Spleen (tissue), 11 donors: ENCODE measurements at regions not wholly inside any gene's neighbourhood (a gene's known extent, or its start where the extent isn't known, plus 50 kb on each side); places are given as distances from the start of the nearest gene placed in this dataset.

ENCODE experiments used
- DNase-seq: peaks from one replicate; pipeline ENCODE4 v3.0.0-alpha.2; 2020
- H3K27ac ChIP-seq, 8 donors: fragments of 200-600 bp; sonication (generic) in 7 of 8; 1 replicate in 4 of 8; 2 replicates in 4 of 8; pipeline versions ENCODE4 v1.5.0 to v1.8.0; 2016 to 2021; ENCODE audit warnings: inconsistent platforms in 4 of 8, mild to moderate bottlenecking in 4 of 8, moderate library complexity in 1 of 8
- H3K27me3 ChIP-seq, 7 donors: fragments of 200-600 bp; sonication (generic) in 6 of 7; replicated peaks in 1 of 7; 1 replicate in 4 of 7; 2 replicates in 3 of 7; pipeline versions ENCODE4 v1.5.0 to v1.8.0; 2016 to 2021; ENCODE audit warnings: inconsistent platforms in 3 of 7, mild to moderate bottlenecking in 1 of 7
- H3K36me3 ChIP-seq, 6 donors: fragments of 200-600 bp; sonication (generic) in 5 of 6; 1 replicate in 4 of 6; 2 replicates in 2 of 6; pipeline versions ENCODE4 v1.5.0 to v1.8.0; 2016 to 2021; ENCODE audit warnings: inconsistent platforms in 2 of 6
- H3K4me1 ChIP-seq, 6 donors: fragments of 200-600 bp; sonication (generic) in 5 of 6; 1 replicate in 3 of 6; 2 replicates in 3 of 6; pipeline versions ENCODE4 v1.5.0 to v1.8.0; 2016 to 2021; ENCODE audit warnings: inconsistent platforms in 3 of 6
- H3K4me3 ChIP-seq, 8 donors: fragments of 200-600 bp; sonication (generic) in 7 of 8; 1 replicate in 4 of 8; 2 replicates in 4 of 8; pipeline versions ENCODE4 v1.5.0 to v1.8.0; 2016 to 2021; ENCODE audit warnings: inconsistent platforms in 4 of 8, mild to moderate bottlenecking in 4 of 8, moderate library complexity in 2 of 8
- H3K9me3 ChIP-seq, 8 donors: fragments of 200-600 bp; sonication (generic) in 7 of 8; 1 replicate in 4 of 8; 2 replicates in 4 of 8; pipeline versions ENCODE4 v1.5.0 to v1.8.0; 2016 to 2021; ENCODE audit warnings: inconsistent platforms in 4 of 8
- POLR2A ChIP-seq, 3 donors: fragments of 450-650 bp; IDR thresholded peaks; one replicate each; pipeline ENCODE4 v1.5.1; 2017; ENCODE audit warnings: antibody characterized with exemption in 3 of 3, mild to moderate bottlenecking in 1 of 3
- POLR2AphosphoS5 ChIP-seq, 3 donors: sonication (generic); formaldehyde crosslinking; IDR thresholded peaks; one replicate each; pipeline ENCODE4 v1.5.1; 2017; ENCODE audit warnings: antibody characterized with exemption in 3 of 3
- WGBS, 5 donors: extraction: QIAGEN DNeasy Blood & Tissue Kit in 3 of 5; methylation state at CpG; one replicate each; pipeline versions ENCODE4 v1.1.5 to v1.1.7; 2013 to 2018; 5-methylcytosine and 5-hydroxymethylcytosine counted together
- intact Hi-C: fragments of 100-400 bp; cut with DNase I; formaldehyde crosslinking; loops from one replicate; pipeline ENCODE4 v1.15.0; 2023; ENCODE audit warnings: low total_unique reads
- TF ChIP-seq, protein P1 (sequence below), 11 experiments: fragments of 200-600 bp in 7 of 11; fragments of 450-650 bp in 4 of 11; sonication (generic) in 4 of 11; IDR thresholded peaks in 8 of 11; conservative IDR thresholded peaks in 3 of 11; 1 replicate in 7 of 11; 2 replicates in 4 of 11; pipeline versions ENCODE4 v1.4.0 to v1.8.0; 2016 to 2021; ENCODE audit warnings: antibody characterized with exemption in 11 of 11, inconsistent platforms in 4 of 11, mild to moderate bottlenecking in 1 of 11
- donor health status: healthy with polysubstance abuse.
- donor health status: DM: no; HTN: no; CAD: no; lungs with moderate emphysema.
- donor health status: DM: no; HTN: no; CAD: no.
- donor health status: Bipolar disorder and iron deficiency.
- donor health status: healthy.
- donor health status: DM: no; HTN: no; CAD: no.
- donor health status: DM: yes; HTN: yes; CAD: no.

DNA sequence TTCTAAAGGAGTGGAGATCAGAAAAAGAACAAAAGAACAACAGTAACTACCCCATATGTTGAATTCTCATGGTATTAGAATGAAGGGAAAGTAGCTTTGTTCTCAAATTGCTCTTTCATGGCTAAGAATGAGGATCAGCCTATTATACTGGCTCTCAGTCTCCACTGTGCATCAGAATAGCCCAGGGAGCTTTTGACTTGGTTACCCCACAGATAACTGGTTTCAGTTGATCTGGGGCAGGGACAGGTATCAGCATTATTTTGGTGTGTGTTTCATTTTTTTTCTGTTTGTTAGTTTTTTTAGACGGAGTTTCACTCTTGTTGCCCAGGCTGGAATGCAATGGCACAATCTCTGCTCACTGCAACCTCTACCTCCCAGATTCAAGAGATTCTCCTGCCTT is 311.7 kb upstream of the TLE3 start:
- TF ChIP-seq POLR2AphosphoS5 (IDR thresholded peaks at IDR 0.05): no peak
- no peak for TF ChIP-seq POLR2A (IDR thresholded peaks at IDR 0.05)
- TF ChIP-seq, protein P1, sequence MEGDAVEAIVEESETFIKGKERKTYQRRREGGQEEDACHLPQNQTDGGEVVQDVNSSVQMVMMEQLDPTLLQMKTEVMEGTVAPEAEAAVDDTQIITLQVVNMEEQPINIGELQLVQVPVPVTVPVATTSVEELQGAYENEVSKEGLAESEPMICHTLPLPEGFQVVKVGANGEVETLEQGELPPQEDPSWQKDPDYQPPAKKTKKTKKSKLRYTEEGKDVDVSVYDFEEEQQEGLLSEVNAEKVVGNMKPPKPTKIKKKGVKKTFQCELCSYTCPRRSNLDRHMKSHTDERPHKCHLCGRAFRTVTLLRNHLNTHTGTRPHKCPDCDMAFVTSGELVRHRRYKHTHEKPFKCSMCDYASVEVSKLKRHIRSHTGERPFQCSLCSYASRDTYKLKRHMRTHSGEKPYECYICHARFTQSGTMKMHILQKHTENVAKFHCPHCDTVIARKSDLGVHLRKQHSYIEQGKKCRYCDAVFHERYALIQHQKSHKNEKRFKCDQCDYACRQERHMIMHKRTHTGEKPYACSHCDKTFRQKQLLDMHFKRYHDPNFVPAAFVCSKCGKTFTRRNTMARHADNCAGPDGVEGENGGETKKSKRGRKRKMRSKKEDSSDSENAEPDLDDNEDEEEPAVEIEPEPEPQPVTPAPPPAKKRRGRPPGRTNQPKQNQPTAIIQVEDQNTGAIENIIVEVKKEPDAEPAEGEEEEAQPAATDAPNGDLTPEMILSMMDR (IDR thresholded peaks at IDR 0.05 in 8 of 11, conservative IDR thresholded peaks at IDR 0.05 in 3 of 11): no peak
- 90 to 97% (median 94%) methylated on average over 1 of the region's 1 CpG for WGBS, 5 donors
- H3K27ac ChIP-seq: no peak overlapping the region

DNA sequence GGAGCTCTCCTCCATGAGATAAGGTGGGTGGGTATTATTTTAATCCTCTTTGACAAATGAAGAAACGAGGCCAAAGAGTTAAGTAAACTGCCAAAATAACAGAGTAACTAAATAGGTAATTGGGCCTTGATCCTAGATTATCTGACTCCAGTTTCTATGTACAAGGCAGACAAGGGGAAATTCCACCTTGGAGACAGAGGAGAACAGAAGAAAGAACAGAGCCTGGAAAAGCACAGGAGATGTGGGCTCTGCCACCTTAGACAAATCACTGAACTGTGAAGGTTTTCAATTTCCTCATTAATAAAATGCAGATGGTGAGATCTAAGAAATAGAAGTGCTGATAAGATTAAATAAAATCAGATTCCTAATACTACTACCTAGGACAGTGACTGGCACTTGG is 310.2 kb upstream of the TLE3 start:
- intact Hi-C loops: no loop called here
- H3K27me3 ChIP-seq: peaks cover 0 to 17% (median 0%) of the 10 kb centered on the region in 7 donors
- TF ChIP-seq POLR2A (IDR thresholded peaks at IDR 0.05) (no peak), POLR2AphosphoS5 (IDR thresholded peaks at IDR 0.05) (no peak)
- TF ChIP-seq, protein P1 (IDR thresholded peaks at IDR 0.05 in 8 of 11, conservative IDR thresholded peaks at IDR 0.05 in 3 of 11): no peak
- H3K36me3 ChIP-seq: no peaks in the 10 kb centered on the region
- H3K4me1 ChIP-seq: no peaks in the 10 kb centered on the region
- H3K4me3 ChIP-seq: no peak overlapping the region
- H3K27ac ChIP-seq: no peak overlapping the region
- 65 to 93% (median 76%) methylated on average over 1 of the region's 1 CpG for WGBS, 5 donors
- peaks cover 0 to 10% (median 2%) of the 10 kb centered on the region in 8 donors for H3K9me3 ChIP-seq
- DNase-seq: no peak

More for the DNA sequence above, 311.7 kb upstream of the TLE3 start:
- Histone ChIP-seq H3K36me3 (no peaks in the 10 kb centered on the region), H3K9me3 (peaks cover 0 to 10% (median 2%) of the 10 kb centered on the region in 8 donors), H3K4me3 (no peak overlapping the region), H3K4me1 (no peaks in the 10 kb centered on the region), H3K27me3 (peaks cover 0 to 3% (median 0%) of the 10 kb centered on the region in 7 donors)
- DNase-seq: no peak
- intact Hi-C loops: no loop called here

DNA sequence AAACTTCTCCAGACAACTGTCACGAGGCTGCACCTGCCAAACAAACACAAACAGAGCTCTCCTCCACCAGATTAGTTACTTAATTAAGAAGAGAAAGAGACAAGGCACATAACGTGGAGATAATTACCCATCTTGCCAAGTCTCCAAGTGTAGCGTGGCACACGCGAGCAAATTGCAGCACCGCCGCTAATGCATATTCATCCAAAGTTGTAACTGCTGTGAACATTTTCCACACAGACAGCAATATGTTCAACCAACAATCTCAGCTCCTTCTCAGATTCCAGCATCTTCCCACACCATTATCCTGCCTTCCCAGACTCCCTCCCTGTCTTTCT is 309.6 kb upstream of the TLE3 start:
- Histone ChIP-seq H3K27me3 (peaks cover 0 to 18% (median 0%) of the 10 kb centered on the region in 7 donors), H3K4me1 (no peaks in the 10 kb centered on the region), H3K4me3 (no peak overlapping the region), H3K27ac (no peak overlapping the region), H3K36me3 (no peaks in the 10 kb centered on the region), H3K9me3 (peaks cover 0 to 10% (median 2%) of the 10 kb centered on the region in 8 donors)
- intact Hi-C loops: no loop called here
- no peak for DNase-seq
- WGBS, 5 donors: 83 to 91% (median 85%) methylated on average over 7 of the region's 7 CpGs
- TF ChIP-seq, protein P1 (IDR thresholded peaks at IDR 0.05 in 8 of 11, conservative IDR thresholded peaks at IDR 0.05 in 3 of 11): no peak
- TF ChIP-seq POLR2AphosphoS5 (IDR thresholded peaks at IDR 0.05) (no peak), POLR2A (IDR thresholded peaks at IDR 0.05) (no peak)

DNA sequence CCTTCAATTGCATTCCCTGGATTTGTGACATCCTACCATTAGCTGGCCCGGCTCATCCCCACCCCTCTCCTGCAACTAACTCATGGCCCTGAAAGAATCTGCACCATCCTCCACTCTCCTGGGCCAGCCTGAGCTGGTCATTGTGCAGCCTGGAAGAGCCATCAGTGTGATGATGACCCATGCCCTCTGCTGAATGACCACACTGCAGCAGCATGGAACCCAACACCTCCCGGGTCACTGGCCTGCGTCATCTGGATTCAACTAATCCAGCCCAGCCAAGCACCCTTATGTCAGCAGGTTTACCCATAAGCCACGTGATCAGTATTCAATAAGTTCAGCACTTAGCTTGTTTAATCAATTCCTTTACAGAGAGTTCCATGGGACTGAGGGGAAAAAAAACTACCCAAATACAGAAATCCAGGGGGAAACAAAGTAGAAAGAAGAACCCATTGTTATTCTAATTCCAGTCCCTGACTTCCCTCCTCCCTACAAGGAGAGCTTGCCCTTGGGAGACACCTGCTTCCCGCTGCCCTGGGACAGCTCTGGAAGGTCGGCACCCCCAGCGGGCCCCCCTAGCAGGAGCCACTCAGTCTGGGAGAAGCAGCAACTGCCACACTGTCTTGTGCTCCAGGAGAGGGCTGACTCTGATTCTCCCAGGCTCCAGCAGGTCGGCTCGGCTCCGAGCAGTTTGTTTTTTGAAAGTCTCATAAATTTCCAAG is 309.1 kb upstream of the TLE3 start:
- TF ChIP-seq POLR2AphosphoS5 (IDR thresholded peaks at IDR 0.05): no peak
- no peak for TF ChIP-seq POLR2A (IDR thresholded peaks at IDR 0.05)
- WGBS, 5 donors: 74 to 84% (median 79%) methylated on average over 5 to 10 of the region's 10 CpGs

More for the DNA sequence above, 309.1 kb upstream of the TLE3 start:
- H3K36me3 ChIP-seq: no peaks in the 10 kb centered on the region
- no peak overlapping the region for H3K4me3 ChIP-seq
- peaks cover 0 to 10% (median 2%) of the 10 kb centered on the region in 8 donors for H3K9me3 ChIP-seq
- DNase-seq: no peak
- no peak overlapping the region for H3K27ac ChIP-seq
- H3K4me1 ChIP-seq: no peaks in the 10 kb centered on the region
- intact Hi-C loops: no loop called here
- H3K27me3 ChIP-seq: peaks cover 0 to 18% (median 0%) of the 10 kb centered on the region in 7 donors
